ENCODE measurements at regions not wholly inside any gene's neighbourhood (a gene's known extent, or its start where the extent isn't known, plus 50 kb on each side); places are given as distances from the start of the nearest gene placed in this dataset.

GRCh38 chr14:71487941-71488340 lies 444.3 kb upstream of the RGS6 start:
- no peak for DNase-seq (ENCODE audit: extremely low read depth in 1 of 11, low read depth in 9 of 11, low spot score in 4 of 11)

GRCh38 chr14:71488703-71489191 lies 443.5 kb upstream of the RGS6 start:
- no peak for DNase-seq (ENCODE audit: extremely low read depth in 1 of 11, low read depth in 9 of 11, low spot score in 4 of 11)

- DNase-seq (ENCODE audit: extremely low read depth in 1 of 11, low read depth in 9 of 11, low spot score in 4 of 11), result no peak
These were observed 442.5 kb upstream of the RGS6 start for GRCh38 chr14:71489742-71490141.

- DNase-seq (ENCODE audit: extremely low read depth in 1 of 11, low read depth in 9 of 11, low spot score in 4 of 11), result no peak
These were observed 440.3 kb upstream of the RGS6 start for GRCh38 chr14:71491931-71492330.

DNA sequence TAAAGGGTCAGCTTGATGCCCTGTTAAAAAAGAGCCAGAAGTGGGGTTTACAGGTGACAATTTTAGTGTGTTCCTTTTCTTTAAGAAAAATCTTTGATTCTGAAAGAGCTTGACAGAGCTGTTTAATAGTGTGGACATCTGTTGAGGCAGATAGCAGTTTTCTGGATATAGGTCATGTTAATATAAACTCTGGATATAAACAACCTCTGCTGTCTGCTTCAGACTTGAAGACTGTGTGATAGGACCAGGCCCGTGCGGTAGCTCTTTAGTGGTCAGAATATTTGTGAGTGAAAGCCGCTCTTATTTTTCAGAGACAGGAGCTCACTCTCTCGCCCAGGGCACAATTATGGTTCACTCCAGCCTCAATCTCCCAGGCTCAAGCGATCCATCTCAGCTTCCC lies 439.9 kb upstream of the RGS6 start:
- DNase-seq (ENCODE audit: extremely low read depth in 1 of 11, low read depth in 9 of 11, low spot score in 4 of 11), result no peak

GRCh38 chr14:71497645-71498086 lies 434.6 kb upstream of the RGS6 start:
- no peak for DNase-seq (ENCODE audit: extremely low read depth in 1 of 11, low read depth in 9 of 11, low spot score in 4 of 11)

- DNase-seq (ENCODE audit: extremely low read depth in 1 of 11, low read depth in 9 of 11, low spot score in 4 of 11), result no peak
These were observed 434.0 kb upstream of the RGS6 start for GRCh38 chr14:71498212-71498611.

- no peak for DNase-seq (ENCODE audit: extremely low read depth in 1 of 11, low read depth in 9 of 11, low spot score in 4 of 11)
These were observed 433.2 kb upstream of the RGS6 start for GRCh38 chr14:71499018-71499417.

GRCh38 chr14:71507681-71508080 lies 424.5 kb upstream of the RGS6 start:
- DNase-seq (ENCODE audit: extremely low read depth in 1 of 11, low read depth in 9 of 11, low spot score in 4 of 11), result no peak

DNA sequence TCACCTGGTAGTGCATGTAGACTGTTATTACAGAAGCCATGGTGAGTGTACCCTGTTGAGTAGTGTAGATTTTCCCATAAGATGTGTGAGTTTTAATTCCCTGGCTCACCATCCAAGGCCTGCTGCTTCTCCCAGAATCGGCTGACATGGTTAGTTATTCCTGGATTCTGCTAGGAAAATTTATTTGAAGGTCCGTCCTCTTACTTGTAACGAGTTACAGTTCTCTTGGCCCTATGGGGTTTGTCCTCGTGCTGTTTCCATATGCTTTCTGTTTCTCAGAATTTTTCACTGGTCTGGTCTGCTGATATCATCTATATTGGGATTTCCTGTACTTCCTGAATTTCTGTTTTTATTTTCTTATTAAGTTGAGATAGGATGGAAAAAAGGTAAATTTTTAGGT lies 423.3 kb upstream of the RGS6 start:
- DNase-seq (ENCODE audit: extremely low read depth in 1 of 11, low read depth in 9 of 11, low spot score in 4 of 11), result no peak

- DNase-seq (ENCODE audit: extremely low read depth in 1 of 11, low read depth in 9 of 11, low spot score in 4 of 11), result no peak
These were observed 421.1 kb upstream of the RGS6 start for GRCh38 chr14:71511152-71511551.

DNA sequence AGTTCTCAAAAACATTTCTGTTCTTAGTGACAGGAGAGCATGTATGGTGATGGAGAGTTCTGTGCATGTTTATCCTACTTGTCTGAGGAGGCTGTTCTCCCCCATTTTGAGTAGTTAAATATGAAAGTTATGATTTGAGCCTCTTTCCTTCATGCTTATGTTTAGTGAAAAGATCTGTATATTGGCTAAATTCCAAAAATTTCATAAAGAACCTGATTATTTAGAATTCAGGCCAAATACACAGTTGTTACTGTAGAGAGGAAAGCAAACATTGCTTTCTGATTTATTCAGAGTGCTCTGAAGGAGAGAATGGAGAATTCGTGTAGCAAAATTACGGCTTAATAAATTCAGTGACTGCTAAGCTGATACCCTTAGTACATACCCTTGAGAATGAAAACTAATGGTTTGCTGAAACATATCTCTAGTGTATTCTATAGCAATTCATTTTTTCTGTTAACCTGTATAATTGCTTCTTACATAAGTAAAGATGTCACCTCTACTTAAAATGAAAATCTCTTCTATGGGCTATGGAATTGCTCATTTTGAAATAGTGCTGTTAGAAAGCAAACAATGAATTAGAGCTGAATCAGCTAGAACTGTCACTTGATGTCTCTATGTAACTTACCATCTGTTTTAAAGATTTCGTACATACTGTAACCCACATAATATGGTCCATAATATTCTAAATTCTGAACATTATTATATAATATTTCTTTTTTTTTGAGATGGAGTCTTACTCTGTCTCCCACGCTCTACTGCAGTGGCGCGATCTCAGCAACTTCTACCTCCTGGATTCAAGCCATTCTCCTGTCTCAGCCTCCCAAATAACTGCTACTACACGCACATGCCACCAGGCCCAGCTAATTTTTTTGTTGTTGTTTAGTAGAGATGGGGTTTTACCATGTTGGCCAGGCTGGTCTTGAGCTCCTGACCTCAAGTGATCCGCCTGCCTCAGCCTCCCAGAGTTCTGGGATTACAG lies 417.0 kb upstream of the RGS6 start:
- no peak for DNase-seq (ENCODE audit: extremely low read depth in 1 of 11, low read depth in 9 of 11, low spot score in 4 of 11)

DNA sequence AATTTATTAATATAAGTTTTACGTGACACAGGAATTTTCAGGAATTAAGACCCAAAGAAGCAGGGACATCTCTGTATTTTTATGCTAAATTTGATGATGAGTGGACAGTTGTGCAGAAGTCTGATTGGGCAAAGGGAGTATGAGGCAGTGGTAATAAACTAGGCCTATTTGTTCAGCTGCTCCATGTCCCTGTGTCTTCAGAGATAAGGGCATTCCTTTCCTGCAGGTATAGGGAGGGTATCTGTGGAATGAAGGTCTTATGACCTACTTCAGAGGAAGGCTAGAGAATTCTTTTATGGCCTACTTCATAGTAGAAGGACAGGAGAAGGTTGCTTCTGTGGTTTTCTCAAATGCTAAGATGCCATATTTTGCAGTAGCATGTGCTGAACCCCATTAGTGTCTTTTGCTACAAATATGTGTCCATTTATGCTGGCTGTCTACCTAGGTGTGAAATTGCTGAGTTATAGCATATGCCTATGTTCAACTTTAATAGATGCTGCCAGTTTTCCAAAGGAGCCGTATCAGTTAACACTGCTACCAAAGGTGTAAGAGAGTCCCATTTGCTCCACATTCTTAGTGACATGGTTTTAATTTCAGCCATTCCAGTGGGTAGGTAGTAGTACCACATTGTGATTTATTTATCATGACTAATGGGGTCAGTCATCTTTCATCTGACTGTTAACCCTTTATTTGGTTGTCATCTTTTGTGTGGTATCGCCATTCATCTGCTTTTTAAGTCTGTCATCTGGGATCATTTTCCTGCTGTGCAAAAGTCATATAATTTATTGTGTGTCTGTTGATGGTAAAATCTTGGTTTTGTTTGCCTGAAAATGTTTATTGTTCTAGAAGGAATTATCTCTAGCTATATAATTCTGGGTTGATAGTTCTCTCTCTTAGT lies 410.7 kb upstream of the RGS6 start:
- no peak for DNase-seq (ENCODE audit: extremely low read depth in 1 of 11, low read depth in 9 of 11, low spot score in 4 of 11)

- DNase-seq (ENCODE audit: extremely low read depth in 1 of 11, low read depth in 9 of 11, low spot score in 4 of 11), result no peak
These were observed 408.5 kb upstream of the RGS6 start for GRCh38 chr14:71523630-71524319.

DNA sequence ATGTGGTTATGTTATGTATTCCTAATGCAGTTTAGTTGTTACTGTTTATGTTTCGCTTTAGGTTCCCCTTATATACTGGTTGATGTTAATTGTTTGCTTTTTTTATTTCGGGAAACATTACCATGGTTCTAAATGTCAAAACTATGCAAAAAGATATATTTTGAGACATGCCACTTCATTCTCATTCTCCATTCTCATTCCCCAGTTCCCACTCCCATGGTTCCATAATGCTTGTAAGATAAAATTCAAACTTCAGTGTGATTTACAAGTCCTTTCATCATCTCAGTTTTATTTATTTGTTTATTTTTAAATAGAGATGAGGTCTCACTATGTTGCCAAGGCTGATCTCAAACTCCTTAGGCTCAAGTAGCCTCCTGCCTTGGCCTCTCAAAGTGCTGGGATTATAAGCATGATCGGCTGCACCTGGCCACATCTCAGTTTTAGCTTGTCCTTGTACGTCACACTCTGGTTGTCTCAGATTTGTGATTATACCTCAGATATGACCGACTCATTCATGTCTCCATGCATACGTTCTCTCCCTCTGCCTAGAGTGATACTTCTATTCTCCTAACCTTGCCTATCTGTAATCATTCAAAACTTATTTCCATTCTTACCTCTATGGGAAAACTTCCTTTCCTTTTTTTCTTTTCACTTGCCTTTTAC lies 407.8 kb upstream of the RGS6 start:
- DNase-seq (ENCODE audit: extremely low read depth in 1 of 11, low read depth in 9 of 11, low spot score in 4 of 11), result no peak

GRCh38 chr14:71525663-71526221 lies 406.5 kb upstream of the RGS6 start:
- DNase-seq (ENCODE audit: extremely low read depth in 1 of 11, low read depth in 9 of 11, low spot score in 4 of 11), result no peak

DNA sequence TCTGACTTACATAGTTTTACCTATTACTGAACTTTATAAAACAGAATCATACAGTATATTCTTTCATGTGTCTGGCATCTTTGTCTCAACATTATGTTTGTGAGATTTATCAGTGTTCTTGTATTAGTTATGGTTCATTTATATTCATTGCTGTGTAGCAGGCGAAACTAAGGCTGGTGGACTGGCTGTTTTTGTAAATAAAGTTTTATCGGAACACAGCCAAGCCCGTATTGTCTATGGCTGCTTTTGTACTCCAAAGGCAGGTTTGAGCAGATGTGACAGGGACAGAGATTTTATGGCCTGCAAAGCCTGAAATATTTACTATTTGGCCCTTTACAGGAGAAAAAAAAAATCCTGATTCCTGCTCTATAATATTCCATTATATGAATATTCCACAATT lies 405.8 kb upstream of the RGS6 start:
- DNase-seq (ENCODE audit: extremely low read depth in 1 of 11, low read depth in 9 of 11, low spot score in 4 of 11), result no peak

DNA sequence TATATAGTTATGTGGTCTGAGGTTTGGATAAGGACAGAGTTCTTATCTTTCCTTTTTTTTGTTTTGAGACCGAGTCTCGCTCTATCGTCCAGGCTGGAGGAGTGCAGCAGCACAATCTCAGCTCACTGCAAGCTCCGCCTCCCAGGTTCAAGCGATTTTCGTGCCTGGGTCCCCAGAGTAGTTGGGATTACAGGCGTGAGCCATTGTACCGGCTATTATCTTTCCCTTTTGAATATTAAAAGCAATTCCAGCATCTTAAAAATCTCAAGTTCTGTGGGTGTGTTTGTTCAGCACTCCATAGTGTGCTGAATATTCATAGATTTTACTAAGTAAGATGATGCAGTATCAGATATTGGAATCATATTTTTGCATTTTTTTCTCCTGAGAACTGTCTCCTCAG lies 404.4 kb upstream of the RGS6 start:
- no peak for DNase-seq (ENCODE audit: extremely low read depth in 1 of 11, low read depth in 9 of 11, low spot score in 4 of 11)
